Activated T-cell treated with anti-CD3 and anti-CD28 coated beads for 48 hours (primary cell): ENCODE measurements at regions not wholly inside any gene's neighbourhood (a gene's known extent, or its start where the extent isn't known, plus 50 kb on each side); places are given as distances from the start of the nearest gene placed in this dataset.
"Not testable (repeated sequence)": the region's sequence is repeated elsewhere in the genome, so short reads cannot be mapped to it uniquely, and the experiment has no call there.

ENCODE experiments used
- DNase-seq: peaks from one replicate; pipeline ENCODE4 v3.0.0-alpha.2; 2020; ENCODE audit warnings: low read depth

DNA sequence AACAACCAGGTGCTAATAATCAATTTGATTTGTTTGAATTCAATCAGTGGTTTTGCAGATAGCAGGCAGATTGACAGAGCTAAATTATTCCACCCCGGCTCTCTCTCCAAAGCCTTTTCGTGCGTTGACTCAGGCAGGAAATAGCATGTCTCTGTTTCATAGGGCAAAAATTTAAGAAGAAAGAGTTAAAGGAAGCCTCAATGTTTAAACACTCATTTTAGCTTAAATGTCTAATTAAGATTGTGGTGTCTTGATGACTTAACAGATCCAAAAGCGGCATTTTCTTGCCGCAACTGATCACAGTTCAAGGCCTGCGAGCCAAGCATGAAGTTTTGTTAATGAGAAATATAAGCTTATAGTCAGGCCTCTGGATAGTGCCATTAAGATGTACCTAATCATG lies 1051.1 kb upstream of the AUTS2 start:
- no peak for DNase-seq

DNA sequence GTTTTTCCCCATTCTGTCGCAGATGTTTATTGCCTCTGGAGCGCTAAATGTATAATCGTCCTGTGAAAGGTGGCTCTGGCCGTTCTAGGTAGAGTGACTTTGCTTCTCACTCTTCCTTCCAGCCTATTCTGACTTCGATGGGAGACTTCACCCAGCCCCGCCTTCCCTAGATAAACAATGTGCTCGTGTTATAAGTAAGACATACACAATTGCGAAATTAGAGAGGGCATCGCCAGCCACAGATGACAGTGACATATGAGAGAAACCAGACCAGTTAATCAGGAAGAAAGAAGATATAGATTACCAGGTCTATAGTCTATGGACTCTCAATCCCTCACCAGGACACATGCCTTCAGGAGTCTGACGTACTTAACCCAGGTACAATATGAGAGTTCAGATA lies 1050.5 kb upstream of the AUTS2 start:
- DNase-seq: no peak

- DNase-seq: no peak
Observed at GRCh38 chr7:68550027-68550426, 1048.2 kb upstream of the AUTS2 start.

DNA sequence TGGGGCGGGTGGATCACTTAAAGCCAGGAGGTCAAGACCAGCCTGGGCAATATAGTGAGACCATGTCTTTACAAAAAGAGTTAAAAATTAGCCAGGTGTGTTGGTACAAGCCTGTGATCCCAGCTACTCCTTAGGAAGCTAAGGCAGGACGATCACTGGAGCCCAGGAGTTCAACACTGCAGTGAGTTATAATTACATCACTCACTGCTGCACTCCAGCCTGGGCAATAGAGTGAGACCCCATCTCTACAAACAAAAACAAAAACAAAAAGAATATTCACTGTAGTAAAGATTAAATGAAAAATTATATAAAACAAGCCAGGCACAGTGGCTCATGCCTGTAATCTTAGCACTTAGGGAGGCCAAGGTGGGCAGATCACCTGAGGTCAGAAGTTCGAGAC lies 1047.6 kb upstream of the AUTS2 start:
- DNase-seq: no peak

- no peak for DNase-seq
Observed at GRCh38 chr7:68556537-68556936, 1041.7 kb upstream of the AUTS2 start.

DNA sequence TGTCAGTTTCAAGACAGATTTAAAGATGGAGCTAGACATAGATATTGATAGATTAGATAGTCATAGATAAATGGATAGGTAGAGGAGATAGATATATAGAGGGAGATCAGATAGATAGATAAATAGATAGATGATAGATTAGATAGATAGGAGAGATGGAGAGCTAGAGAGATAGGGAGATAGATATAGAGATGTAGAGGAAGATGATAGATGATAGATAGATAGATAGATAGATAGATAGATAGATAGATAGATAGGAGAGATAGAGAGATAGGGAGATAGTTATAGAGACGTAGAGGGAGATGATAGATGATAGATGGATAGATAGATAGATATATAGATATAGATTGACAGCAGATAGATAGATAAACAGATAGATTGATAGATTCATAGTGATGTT lies 1038.8 kb upstream of the AUTS2 start:
- no peak for DNase-seq

- no peak for DNase-seq
Observed at GRCh38 chr7:68562323-68562899, 1035.9 kb upstream of the AUTS2 start.

GRCh38 chr7:68564306-68565135 lies 1033.8 kb upstream of the AUTS2 start:
- no peak for DNase-seq

GRCh38 chr7:68571286-68571685 lies 1027.0 kb upstream of the AUTS2 start:
- DNase-seq: no peak

GRCh38 chr7:68573271-68574005 lies 1024.8 kb upstream of the AUTS2 start:
- DNase-seq: no peak

- DNase-seq: no peak
Observed at GRCh38 chr7:68576366-68576765, 1021.9 kb upstream of the AUTS2 start.

- DNase-seq: no peak
Observed at GRCh38 chr7:68581417-68581816, 1016.9 kb upstream of the AUTS2 start.

GRCh38 chr7:68587599-68587998 lies 1010.7 kb upstream of the AUTS2 start:
- DNase-seq: no peak

GRCh38 chr7:68601826-68602225 lies 996.4 kb upstream of the AUTS2 start:
- DNase-seq: no peak

- DNase-seq: no peak
Observed at GRCh38 chr7:68604541-68604940, 993.7 kb upstream of the AUTS2 start.

DNA sequence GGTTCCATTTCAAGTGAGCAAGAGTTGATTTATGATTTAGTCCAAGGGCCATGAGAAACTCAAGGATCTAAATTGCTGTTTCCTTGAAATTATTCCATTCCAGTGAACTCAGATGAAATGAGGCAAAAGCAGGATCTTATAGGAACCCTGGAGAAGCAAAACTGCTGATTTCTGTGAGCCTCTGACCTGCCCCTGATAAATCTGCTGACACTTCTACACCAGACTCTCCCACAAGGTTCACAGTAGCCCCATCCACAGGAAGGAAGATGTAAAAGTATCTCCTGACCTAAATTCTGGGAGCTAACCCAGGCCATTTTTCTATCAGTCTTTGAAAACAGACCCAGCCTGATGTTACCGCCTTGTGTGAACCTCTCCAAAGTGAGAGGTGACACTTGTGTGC lies 987.6 kb upstream of the AUTS2 start:
- DNase-seq: no peak

GRCh38 chr7:68613405-68613804 lies 984.9 kb upstream of the AUTS2 start:
- DNase-seq: no peak

GRCh38 chr7:68613897-68614296 lies 984.4 kb upstream of the AUTS2 start:
- DNase-seq: no peak

DNA sequence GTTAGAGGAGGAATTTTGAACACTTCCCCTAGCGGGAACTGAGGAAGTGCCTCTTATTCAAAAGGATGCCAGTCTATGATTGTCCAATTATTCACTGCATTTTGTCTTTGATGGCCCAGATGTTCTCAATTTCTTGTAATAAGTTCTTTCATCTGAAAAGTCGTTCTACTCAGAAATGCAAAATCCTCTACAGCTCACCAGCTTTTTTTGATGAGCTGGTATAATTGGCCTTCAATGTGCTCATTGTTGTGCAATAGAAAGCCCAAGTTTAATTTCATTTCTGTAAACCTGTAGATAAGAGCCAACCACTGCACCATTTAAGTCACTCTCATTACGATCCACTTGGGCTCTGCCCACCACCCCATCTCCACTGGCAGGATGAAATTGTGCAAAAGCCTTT lies 978.7 kb upstream of the AUTS2 start:
- DNase-seq: no peak

- DNase-seq: no peak
Observed at GRCh38 chr7:68622500-68622899, 975.8 kb upstream of the AUTS2 start.

- DNase-seq: no peak
Observed at GRCh38 chr7:68623030-68623429, 975.2 kb upstream of the AUTS2 start.

GRCh38 chr7:68627247-68627864 lies 970.9 kb upstream of the AUTS2 start:
- no peak for DNase-seq

DNA sequence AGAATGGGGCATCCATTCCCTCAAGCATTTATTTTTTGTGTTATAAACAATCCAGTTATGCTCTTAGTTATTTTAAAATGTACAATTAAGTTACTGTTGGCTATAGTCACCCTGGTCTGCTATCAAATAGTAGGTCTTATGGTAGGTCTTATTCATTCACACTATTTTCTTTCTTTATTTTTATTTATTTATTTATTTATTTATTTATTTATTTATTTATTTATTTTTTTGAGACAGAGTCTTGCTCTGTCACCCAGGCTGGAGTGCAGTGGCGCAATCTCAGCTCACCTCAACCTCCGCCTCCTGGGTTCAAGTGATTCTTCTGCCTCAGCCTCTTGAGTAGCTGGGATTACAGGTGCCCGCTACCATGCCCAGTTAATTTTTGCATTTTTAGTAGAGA lies 967.4 kb upstream of the AUTS2 start:
- DNase-seq: not testable (repeated sequence)
